ENCODE measurements at regions not wholly inside any gene's neighbourhood (a gene's known extent, or its start where the extent isn't known, plus 50 kb on each side); places are given as distances from the start of the nearest gene placed in this dataset.

- no peak for TF ChIP-seq CTCF (conservative IDR thresholded peaks at IDR 0.05)
- TF ChIP-seq EZH2 (IDR thresholded peaks at IDR 0.05; ENCODE audit: low read depth), result no peak
These were observed 181.1 kb downstream of the PTPN20 start for GRCh38 chr10:47092376-47092775.
